PC-9 (cell line): ENCODE measurements at regions not wholly inside any gene's neighbourhood (a gene's known extent, or its start where the extent isn't known, plus 50 kb on each side); places are given as distances from the start of the nearest gene placed in this dataset.

Experiments
- CTCF ChIP-seq: fragments of 200-600 bp; sonication (generic); conservative IDR thresholded peaks from 2 replicates; pipeline ENCODE4 v1.6.1; 2017; ENCODE audit warnings: mixed run types, antibody characterized with exemption, mild to moderate bottlenecking, moderate library complexity
- EZH2 ChIP-seq: fragments of 200-600 bp; sonication (generic); IDR thresholded peaks from 2 replicates; pipeline ENCODE4 v1.8.0; 2017; ENCODE audit warnings: antibody characterized with exemption, low read depth

DNA sequence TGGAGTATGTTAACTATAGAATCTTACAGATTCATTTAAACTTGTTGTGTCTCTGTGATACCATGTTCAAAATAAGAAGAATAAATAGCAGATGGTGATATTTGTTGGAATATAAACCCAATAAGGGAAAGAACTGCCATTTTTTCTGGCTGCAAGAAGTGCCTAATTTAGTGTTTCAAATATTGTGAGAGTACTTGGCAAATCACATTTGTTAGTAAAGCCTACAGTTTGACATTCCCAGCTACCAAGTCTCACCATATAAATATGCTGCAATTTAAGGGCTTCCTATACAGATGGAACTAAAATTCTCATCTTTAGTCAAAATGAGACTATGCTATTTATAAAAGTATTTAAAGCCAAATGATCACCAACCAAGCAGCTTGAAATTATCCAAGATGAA lies 96.0 kb upstream of the WDFY3 start:
- no peak for TF ChIP-seq CTCF
- no peak for TF ChIP-seq EZH2
